C1 segment of cervical spinal cord (tissue), 14 donors: ENCODE measurements at regions not wholly inside any gene's neighbourhood (a gene's known extent, or its start where the extent isn't known, plus 50 kb on each side); places are given as distances from the start of the nearest gene placed in this dataset.
"Not testable (repeated sequence)": the region's sequence is repeated elsewhere in the genome, so short reads cannot be mapped to it uniquely, and the experiment has no call there.

ENCODE experiments used
- DNase-seq, 14 donors: peaks; one replicate each; lab custom pipeline; 2025; lab: John Stamatoyannopoulos, UW

DNA sequence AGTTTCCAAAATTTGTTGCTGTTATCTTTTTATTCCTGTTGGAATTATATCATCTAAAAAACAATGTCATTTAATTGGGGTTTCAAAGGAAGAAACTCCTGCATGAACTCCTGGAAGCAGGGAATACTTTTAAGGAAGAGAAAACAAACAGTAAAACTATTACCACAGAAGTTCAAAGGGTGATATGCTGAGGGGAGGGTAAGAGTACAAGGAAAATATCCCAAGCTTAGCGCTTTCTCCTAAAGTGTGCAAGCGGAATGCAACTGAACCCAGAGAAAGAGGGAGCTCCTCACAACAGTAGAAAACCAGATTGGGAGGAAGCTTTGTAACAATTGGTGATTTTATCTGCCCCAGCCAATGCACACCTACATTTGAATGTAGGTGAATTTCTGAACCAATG, 175.1 kb downstream of the NUFIP1 start:
- DNase-seq, result no peak

DNA sequence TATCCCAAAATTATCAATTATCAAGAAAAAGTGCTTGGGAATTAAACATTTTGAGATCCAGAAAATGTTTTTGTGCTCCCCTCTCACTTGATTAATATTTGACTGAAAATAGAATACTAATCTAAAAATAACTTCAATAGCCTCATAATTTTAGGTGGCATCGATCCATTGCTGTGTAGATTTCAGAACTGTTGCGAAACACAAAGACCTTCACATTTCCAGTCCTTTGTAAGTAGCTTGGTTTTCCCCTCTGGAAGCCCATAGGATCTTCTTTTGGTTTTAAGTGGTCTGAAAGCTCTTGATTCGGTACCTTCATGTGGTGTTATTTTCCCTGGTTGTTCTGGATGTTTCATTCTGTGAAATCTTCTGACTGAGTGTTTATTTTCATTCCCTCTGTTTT, 176.5 kb downstream of the NUFIP1 start:
- no peak for DNase-seq

DNA sequence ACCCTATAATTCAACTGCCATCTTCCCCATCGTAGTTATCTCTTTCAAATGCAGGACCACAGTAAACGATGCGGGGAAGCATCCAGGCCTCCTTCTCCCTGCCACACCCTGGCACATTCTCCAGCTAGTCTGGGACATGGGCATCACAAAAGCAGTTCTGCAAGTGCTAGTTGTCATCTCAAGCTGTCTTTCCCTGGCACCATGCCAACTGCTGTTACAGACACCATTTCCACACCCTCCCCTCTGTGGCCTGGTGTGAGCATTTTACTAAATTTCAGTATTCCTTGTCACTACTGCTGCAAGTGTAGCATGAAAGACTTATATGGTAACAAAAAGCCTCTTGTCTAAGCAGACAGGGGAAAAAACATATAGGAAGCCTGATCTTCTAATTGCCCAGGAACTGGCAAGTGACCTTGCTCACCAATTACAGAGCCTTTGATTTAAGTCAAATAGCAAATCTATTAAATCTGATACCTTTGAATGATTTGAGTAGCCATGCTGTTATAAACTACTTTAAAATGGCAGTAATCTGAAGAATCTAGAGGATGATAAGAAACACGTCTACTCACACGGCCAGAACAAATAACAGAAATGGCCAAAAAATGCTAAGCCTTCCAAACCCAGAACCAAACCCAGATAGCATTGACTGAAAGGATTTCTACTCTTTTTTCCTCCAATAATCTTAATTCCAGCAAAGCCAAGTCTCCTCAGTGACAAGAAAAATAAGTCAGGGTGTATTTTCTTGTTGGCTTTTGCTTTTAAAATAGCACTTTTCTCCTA, 179.0 kb downstream of the NUFIP1 start:
- DNase-seq, result no peak

- no peak for DNase-seq
Measured at GRCh38 chr13:44809190-44809589, 180.1 kb downstream of the NUFIP1 start.

- no peak for DNase-seq
Measured at GRCh38 chr13:44808185-44808584, 181.1 kb downstream of the NUFIP1 start.

DNA sequence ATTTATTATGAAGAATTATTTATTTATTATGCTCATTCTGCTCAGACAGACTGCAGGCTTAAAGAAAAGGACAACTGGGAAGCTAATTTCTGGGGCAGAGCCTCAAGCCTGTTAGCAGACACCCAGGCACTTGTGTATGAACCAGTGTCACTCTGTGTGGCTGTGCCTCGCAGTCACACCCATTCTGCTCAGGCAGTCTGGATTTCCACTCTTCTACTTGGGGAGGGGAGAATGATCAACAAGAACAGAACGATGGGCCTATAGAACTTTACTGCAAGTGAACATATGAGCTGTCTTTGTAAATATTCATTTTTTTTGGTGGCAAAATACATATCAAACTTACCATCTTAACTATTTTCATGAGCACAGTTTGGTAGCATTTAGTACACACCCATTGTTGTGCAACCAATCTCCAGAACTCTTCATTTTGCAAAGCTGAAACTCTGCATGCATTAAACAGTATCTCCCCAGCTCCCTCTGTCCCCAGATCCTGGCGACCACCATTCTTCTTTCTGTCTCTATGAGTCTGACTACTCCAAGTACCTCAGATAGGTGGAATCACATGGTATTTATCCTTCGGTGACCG, 181.7 kb downstream of the NUFIP1 start:
- no peak for DNase-seq

- peak in 7 of 14 donors; percentile 1 to 54 (median 26) for DNase-seq
Measured at GRCh38 chr13:44806826-44807225, 182.4 kb downstream of the NUFIP1 start.

- no peak for DNase-seq
Measured at GRCh38 chr13:44805585-44805984, 183.7 kb downstream of the NUFIP1 start.

DNA sequence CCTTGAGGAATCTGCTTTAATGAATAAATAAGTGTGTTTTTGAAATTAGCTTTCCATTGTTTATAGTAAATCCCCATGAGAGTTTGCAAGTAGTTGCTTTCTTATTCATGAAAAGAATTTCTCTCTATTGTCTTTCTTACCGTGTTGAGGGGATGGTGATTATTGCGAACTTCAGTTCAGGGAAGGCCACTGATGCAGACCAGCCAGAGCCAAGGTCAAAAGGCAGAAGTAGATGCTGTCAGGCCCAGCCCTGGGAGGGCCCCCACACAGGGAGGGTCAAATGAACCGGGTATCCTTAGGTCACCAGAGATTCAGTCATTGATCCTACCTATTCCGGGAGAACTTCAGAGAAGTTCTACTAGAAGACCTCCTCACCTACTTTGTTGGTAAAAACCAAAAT, 185.9 kb downstream of the NUFIP1 start:
- DNase-seq, result no peak

DNA sequence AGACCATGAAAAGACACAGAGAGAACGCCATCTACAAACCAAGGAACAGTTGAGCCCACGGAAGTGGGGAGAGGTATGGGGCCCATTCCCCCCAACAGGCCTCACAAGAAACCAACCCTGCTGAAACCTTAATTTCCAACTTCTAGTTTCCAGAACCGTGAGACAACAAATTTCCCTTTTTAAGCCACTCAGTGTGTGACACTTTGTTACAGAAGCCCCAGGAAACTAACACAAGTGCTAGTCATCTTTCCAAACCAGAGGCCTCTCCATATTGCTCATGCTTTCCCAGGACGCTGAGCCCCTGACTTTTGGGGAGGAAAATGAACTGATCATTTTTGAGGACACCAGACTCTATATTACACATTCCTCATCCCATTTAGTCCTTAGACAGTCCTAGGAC, 186.8 kb downstream of the NUFIP1 start:
- no peak for DNase-seq

DNA sequence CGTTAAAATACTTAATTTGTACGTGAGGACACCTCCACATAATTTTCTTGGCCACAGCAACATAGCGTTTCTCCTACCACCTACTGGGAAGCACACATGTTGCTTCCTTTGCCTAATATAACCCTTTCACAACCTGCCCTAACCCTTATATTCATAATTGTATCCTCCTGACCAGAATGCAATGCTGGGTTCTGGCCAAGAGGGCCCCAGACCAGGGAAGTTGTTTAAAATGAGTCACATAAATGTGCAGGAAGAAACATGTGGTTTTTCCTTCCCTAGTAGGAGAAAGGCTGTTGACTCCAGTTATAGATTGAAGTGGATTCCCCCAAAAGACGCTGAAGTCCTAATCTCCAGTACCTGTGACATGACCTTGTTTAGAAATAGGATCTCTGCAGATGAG, 187.3 kb downstream of the NUFIP1 start:
- DNase-seq, result no peak

DNA sequence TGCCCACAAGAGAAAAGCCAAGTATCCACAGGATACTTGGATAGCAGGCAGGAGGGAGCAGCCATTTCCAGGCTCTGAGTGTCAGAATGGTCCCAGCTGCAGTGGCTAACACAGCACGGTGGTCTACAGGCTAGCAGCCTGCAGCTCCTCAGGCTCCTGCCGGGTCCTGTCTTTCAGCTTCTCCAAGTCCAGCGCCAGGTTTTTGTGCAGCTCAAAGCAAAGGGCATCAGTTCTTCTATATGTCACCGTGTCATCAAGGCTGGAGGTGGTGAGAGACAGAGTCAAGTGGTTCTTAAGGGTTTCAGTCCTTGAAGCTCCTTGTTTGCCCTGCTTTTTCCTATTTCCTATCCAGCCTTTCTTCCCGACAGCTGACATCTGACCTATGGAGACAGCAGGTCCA, 188.6 kb downstream of the NUFIP1 start:
- no peak for DNase-seq

GRCh38 chr13:44797685-44798084, 191.6 kb downstream of the NUFIP1 start:
- no peak for DNase-seq

DNA sequence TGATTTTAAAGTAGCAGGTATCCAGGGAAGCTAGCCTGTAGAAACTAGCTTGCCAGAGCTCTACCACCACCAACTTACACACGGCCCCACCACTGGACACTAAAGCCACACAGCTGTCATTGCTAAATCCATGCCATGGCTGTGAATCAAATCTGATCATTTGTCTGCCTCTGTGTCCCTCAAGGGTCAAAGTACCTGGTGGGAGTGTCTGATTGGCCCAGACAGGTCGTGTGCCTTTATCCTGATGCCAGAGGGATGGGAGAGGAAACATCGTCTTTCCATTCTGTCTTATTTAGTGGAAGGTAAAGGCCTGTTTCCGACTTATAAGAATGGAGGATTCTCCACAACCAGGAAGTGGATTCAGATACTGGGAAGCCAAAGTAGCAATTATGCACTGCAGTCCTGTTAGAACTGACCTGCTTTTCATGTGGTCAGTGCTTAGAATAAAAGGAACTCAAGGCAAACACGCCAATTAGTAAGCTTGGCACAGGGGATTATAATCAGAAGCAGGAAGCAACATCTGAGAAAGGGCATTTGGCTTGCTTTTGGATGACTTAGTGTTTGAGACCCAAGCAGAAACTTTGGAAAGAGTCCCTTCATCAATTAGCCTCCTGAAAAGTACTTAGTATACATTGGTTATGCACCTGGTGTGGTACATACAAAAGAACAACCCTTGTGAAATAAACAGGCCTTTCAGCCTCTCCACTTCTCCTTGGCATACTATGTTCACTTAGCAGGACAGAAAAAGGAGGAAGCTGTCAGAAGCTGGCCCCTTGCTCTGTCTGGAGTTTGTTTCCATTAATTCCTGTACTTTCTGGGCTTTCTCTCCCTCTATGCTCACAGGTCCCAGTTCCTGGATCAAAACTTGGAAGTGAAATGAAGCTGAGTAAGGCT, 192.4 kb downstream of the NUFIP1 start:
- no peak for DNase-seq

DNA sequence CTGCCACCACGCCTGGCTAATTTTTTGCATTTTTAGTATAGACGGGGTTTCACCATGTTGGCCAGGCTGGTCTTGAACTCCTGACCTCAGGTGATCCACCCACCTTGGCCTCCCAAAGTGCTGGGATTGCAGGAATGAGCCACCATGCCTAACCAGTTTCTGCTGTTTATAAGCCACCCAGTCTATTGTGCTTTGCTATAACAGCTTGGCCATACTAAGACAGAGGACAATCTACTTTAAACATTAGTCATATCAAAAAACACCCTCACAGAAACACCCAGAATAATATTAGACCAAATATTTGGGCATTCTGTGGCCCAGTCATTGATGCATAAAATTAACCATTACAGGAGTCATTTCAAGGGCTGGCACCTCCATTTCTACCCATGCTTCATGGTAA, 193.2 kb downstream of the NUFIP1 start:
- not testable (repeated sequence) for DNase-seq

DNA sequence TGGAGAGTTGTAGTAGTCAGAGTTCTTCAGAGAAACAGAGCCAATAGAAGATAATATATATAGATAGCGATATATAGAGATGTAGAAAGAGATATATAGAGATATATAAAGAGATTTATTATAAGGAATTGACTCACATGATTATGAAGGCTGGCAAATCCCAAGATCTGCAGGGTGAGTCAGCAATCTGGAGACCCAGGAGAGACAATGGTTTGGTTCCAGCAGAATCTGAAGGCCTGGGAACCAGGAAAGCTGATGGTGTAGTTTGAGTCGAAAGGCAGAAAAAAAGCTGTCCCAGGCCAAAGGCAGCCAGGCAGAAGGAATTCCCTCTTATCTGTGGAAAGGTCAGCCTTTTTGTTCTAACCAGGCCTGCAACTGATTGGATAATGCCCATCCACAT, 194.1 kb downstream of the NUFIP1 start:
- no peak for DNase-seq

GRCh38 chr13:44792096-44792495, 197.2 kb downstream of the NUFIP1 start:
- no peak for DNase-seq

DNA sequence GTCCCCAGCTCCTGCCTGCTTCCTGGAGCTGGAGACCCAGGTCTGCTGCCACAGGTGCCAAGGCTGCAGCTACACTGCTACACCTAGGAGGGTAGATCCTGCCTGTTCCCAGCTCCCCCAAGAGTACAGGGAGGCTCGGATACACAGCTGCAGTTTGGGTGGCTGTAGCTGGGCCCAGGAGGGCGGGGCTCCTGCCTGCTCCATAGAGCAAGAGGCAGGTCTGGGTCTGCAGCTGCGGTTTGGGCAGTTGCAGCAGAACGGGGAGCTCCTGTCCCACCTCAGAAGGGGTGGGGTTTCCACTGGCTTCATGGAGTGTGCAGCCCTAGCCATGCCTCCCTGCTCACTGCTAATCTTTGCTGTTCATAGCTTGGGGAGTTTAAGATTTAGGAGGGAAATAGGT, 199.0 kb downstream of the NUFIP1 start:
- no peak for DNase-seq

- DNase-seq, result no peak
Measured at GRCh38 chr13:44787617-44788016, 201.7 kb downstream of the NUFIP1 start.

GRCh38 chr13:44786756-44787155, 202.5 kb downstream of the NUFIP1 start:
- DNase-seq, result no peak

DNA sequence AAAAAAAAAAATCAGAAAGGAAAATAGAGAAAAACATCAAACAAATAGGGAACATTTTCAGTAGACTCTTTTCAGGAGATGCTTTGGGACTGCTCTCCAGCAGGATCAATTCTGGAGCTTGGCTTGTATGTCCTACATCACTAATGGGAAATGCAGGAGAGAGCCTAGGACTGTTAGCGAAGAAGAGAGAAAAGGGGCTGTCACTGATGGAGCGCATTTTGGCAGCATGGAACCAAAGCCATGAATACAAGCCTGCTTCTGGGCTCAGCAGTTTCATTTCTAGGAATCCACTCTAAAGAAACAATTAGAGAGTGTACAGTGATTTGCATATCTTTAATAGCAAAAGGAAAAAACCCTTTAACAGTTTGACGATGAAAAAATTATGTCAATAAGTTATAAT, 203.9 kb downstream of the NUFIP1 start:
- peak in 1 of 14 donors; percentile 6 for DNase-seq

- DNase-seq, result no peak
Measured at GRCh38 chr13:44784708-44785080, 204.6 kb downstream of the NUFIP1 start.
